A549 (cell line): ENCODE measurements at regions not wholly inside any gene's neighbourhood (a gene's known extent, or its start where the extent isn't known, plus 50 kb on each side); places are given as distances from the start of the nearest gene placed in this dataset.
A peak's percentile ranks its signal among the peaks of the same experiment; 100 is the strongest.

Experiments used
- ATAC-seq, 2 experiments: fragments of 200-7000 bp in 1 of 2; fragments of >200 bp in 1 of 2; cut with Nextera tagmentation in 1 of 2; cut with Tn5 transposase in 1 of 2; 3 replicates each; pipeline versions ENCODE4 v1.8.0 to v1.9.1; 2018 to 2020; ENCODE audit warnings: mild to moderate bottlenecking in 1 of 2, moderate library complexity in 1 of 2
- CTCF ChIA-PET: fragments of 300-600 bp; sonication (Branson Sonifier 250); formaldehyde crosslinking; extraction: SDS; loops from one replicate; lab custom pipeline; 2021; ENCODE audit warnings: antibody characterized with exemption, inconsistent platforms; lab: Yijun Ruan, JAX
- POLR2A ChIA-PET: fragments of 350-600 bp; formaldehyde crosslinking; extraction: SDS; loops from one replicate; lab custom pipeline; 2021; ENCODE audit warnings: antibody characterized with exemption, inconsistent platforms; lab: Yijun Ruan, JAX
- DNase-seq, 2 experiments: peaks; one replicate each; pipeline versions ENCODE4 v3.0.0 to v3.0.0-alpha.2; 2011 to 2016; ENCODE audit warnings: low read depth in 1 of 2, low spot score in 1 of 2
- FAIRE-seq: peaks from 2 replicates; lab custom pipeline; 2011; peaks lifted over from hg19 to GRCh38; lab: Jason Lieb, UNC
- H3K27ac ChIP-seq, 2 experiments: fragments of >200 bp; sonication (Bioruptor Twin); formaldehyde crosslinking; 3 replicates each; pipeline ENCODE4 v1.5.1; 2016 to 2017
- H3K4me1 ChIP-seq: fragments of >200 bp; sonication (Bioruptor Twin); formaldehyde crosslinking; 3 replicates; pipeline ENCODE4 v1.6.1; 2016
- H3K4me2 ChIP-seq: fragments of >200 bp; sonication (Bioruptor Twin); formaldehyde crosslinking; 3 replicates; pipeline ENCODE4 v1.6.1; 2016
- H3K4me3 ChIP-seq: fragments of >200 bp; sonication (Bioruptor Twin); formaldehyde crosslinking; 3 replicates; pipeline ENCODE4 v1.5.1; 2016
- H3K9me3 ChIP-seq: fragments of >200 bp; sonication (Bioruptor Twin); formaldehyde crosslinking; 3 replicates; pipeline ENCODE4 v1.6.1; 2016
- CBX2 ChIP-seq: fragments of 200-600 bp; sonication (generic); IDR thresholded peaks from 2 replicates; pipeline ENCODE4 v1.6.1; 2016; ENCODE audit warnings: low read depth, mild to moderate bottlenecking, borderline replicate concordance
- ELK1 ChIP-seq: fragments of 150-350 bp; IDR thresholded peaks from 2 replicates; pipeline ENCODE4 v1.6.1; 2014; ENCODE audit warnings: low read depth, mild to moderate bottlenecking, low read length
- ESRRA ChIP-seq: fragments of 150-350 bp; IDR thresholded peaks from 2 replicates; pipeline ENCODE4 v1.6.1; 2014; ENCODE audit warnings: mild to moderate bottlenecking, low read length, borderline replicate concordance
- FOSL2 ChIP-seq, 2 experiments: fragments of 450-650 bp in 1 of 2; fragments of >200 bp in 1 of 2; sonication (Bioruptor Twin) in 1 of 2; formaldehyde crosslinking; IDR thresholded peaks; 2 replicates each; pipeline versions ENCODE4 v1.5.0 to v1.6.1; 2016 to 2020; ENCODE audit warnings: mild to moderate bottlenecking in 1 of 2, moderate library complexity in 1 of 2
- GATA3 ChIP-seq: IDR thresholded peaks from 2 replicates; pipeline ENCODE4 v1.6.1; 2012; ENCODE audit warnings: borderline replicate concordance
- HES2 ChIP-seq: fragments of >200 bp; sonication (Bioruptor Twin); formaldehyde crosslinking; IDR thresholded peaks from 2 replicates; pipeline ENCODE4 v1.6.1; 2016
- MYC ChIP-seq: IDR thresholded peaks from 2 replicates; pipeline ENCODE4 v1.6.1; 2012; ENCODE audit warnings: mild to moderate bottlenecking, inconsistent platforms, low read length, improper control_type of control experiment, borderline replicate concordance
- NPAS2 ChIP-seq: fragments of 250-450 bp; sonication (Bioruptor Pico); IDR thresholded peaks from 2 replicates; pipeline ENCODE4 v1.8.0; 2022; ENCODE audit warnings: mild to moderate bottlenecking, moderate library complexity, borderline replicate concordance
- NR3C1 ChIP-seq: fragments of >200 bp; sonication (Bioruptor Twin); formaldehyde crosslinking; IDR thresholded peaks from 3 replicates; pipeline ENCODE4 v1.6.1; 2017
- POLR2AphosphoS2 ChIP-seq: conservative IDR thresholded peaks from 2 replicates; pipeline ENCODE4 v1.6.1; 2012; ENCODE audit warnings: low read length, improper control_type of control experiment, inconsistent platforms
- RCOR1 ChIP-seq: fragments of 150-350 bp; IDR thresholded peaks from 2 replicates; pipeline ENCODE4 v1.6.1; 2014; ENCODE audit warnings: antibody characterized with exemption, low read length, low read depth
- RNF2 ChIP-seq: fragments of 200-600 bp; sonication (generic); IDR thresholded peaks from 2 replicates; pipeline ENCODE4 v1.6.1; 2016; ENCODE audit warnings: low read depth, mild to moderate bottlenecking, antibody characterized with exemption, moderate library complexity, borderline replicate concordance
- ZFP36 ChIP-seq: fragments of 450-650 bp; IDR thresholded peaks from 2 replicates; pipeline ENCODE4 v1.6.1; 2014; ENCODE audit warnings: borderline replicate concordance; ENCODE audit not compliant: partially characterized antibody
- WGBS: methylation state at CpG from one replicate; pipeline ENCODE4 v1.1.6; 2017; ENCODE audit errors: missing lambda C conversion rate; 5-methylcytosine and 5-hydroxymethylcytosine counted together
- TF ChIP-seq, protein P1 (sequence below): IDR thresholded peaks from 2 replicates; pipeline ENCODE4 v1.6.1; 2012; ENCODE audit warnings: low read depth, borderline replicate concordance
- TF ChIP-seq, protein P2 (sequence below): IDR thresholded peaks from 2 replicates; pipeline ENCODE4 v1.6.1; 2012
- TF ChIP-seq, protein P3 (sequence below): IDR thresholded peaks from 2 replicates; pipeline ENCODE4 v1.6.1; 2012

- H3K9me3 ChIP-seq: no peaks in the 10 kb centered on the region
- no peak for DNase-seq
- FAIRE-seq: no peak
- no peak overlapping the region for H3K4me3 ChIP-seq
- no peak overlapping the region for H3K4me2 ChIP-seq
- H3K4me1 ChIP-seq: no peaks in the 10 kb centered on the region
- peak in 1 of 2 experiments; percentile 20; a peak in 1 of 6 replicates for ATAC-seq
- ChIA-PET POLR2A (no interaction called here), CTCF (interaction anchor here (1.8 kb wide), 1 partner anchor 141 kb away, joined by 7 read pairs; no protein-coding TSS in a partner anchor)
- H3K27ac ChIP-seq: no peak overlapping the region
- WGBS: 79% methylated on average over 5 of the region's 5 CpGs
- TF ChIP-seq CBX2: no peak
- TF ChIP-seq NR3C1: no peak
These were observed 147.8 kb downstream of the CYP26A1 start for GRCh38 chr10:93221521-93221920.

DNA sequence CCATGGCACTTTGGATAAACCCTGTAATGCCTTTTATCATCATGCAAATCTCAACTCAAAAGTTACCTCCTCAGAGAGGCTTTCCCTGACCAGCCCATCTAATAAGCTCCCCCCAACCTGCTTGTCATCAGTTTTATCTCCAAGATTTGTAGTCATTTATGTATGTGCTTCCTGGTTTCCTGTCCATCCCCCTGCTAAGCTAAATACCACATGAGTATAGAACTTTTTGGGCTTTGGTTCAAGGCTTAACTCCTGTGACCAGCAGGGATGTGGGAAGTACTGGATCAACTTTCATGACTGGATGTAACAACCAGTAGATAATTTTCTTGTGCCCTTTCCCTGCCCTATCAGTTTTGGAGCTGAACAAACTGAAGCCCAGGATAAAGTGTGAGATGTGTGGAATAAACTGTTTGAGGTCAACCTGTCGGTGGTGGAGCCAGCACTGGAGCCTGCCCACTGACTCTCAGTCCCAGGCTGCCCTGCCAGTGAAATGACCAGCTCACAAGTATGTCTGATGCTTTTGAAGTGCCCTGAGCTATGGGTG lies 148.6 kb downstream of the CYP26A1 start:
- ATAC-seq: no peak; a peak in 1 of 6 replicates
- no peak for FAIRE-seq
- POLR2A ChIA-PET: no interaction called here
- Histone ChIP-seq H3K27ac (no peak overlapping the region), H3K9me3 (no peaks in the 10 kb centered on the region), H3K4me2 (no peak overlapping the region), H3K4me1 (no peaks in the 10 kb centered on the region), H3K4me3 (no peak overlapping the region)
- CTCF ChIA-PET: interaction anchor here (0.9 to 2.5 kb wide), 4 partner anchors 10 to 142 kb away, joined by 3 to 7 read pairs (median 5); no protein-coding TSS in a partner anchor
- no peak for DNase-seq
- WGBS: 67% methylated on average over 1 of the region's 1 CpG
- TF ChIP-seq, protein P1, sequence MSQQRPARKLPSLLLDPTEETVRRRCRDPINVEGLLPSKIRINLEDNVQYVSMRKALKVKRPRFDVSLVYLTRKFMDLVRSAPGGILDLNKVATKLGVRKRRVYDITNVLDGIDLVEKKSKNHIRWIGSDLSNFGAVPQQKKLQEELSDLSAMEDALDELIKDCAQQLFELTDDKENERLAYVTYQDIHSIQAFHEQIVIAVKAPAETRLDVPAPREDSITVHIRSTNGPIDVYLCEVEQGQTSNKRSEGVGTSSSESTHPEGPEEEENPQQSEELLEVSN: no peak
- TF ChIP-seq POLR2AphosphoS2 (no peak), ESRRA (no peak), GATA3 (no peak), MYC (no peak), ZFP36 (no peak)
- TF ChIP-seq, protein P2, sequence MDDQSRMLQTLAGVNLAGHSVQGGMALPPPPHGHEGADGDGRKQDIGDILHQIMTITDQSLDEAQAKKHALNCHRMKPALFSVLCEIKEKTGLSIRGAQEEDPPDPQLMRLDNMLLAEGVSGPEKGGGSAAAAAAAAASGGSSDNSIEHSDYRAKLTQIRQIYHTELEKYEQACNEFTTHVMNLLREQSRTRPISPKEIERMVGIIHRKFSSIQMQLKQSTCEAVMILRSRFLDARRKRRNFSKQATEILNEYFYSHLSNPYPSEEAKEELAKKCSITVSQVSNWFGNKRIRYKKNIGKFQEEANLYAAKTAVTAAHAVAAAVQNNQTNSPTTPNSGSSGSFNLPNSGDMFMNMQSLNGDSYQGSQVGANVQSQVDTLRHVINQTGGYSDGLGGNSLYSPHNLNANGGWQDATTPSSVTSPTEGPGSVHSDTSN: no peak
- TF ChIP-seq, protein P3, sequence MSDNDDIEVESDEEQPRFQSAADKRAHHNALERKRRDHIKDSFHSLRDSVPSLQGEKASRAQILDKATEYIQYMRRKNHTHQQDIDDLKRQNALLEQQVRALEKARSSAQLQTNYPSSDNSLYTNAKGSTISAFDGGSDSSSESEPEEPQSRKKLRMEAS: no peak

DNA sequence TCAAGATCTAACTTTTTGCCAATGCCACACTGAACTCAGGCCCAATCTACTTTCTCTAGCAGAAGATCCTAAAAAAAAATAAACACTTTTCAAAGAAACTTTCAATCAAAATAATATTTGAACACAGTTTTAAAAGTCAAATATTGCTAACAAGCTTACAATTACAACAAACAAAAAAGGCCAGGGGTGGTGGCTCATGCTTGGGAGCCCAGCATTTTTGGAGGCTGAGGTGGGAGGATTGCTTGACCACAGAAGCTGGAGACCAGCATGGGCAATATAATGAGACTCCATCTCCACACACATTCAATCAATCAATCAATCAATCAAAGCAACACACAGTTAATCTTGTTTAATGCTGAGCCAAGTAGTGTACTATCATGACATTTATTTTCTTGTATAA lies 149.2 kb downstream of the CYP26A1 start:
- Histone ChIP-seq H3K4me2 (no peak overlapping the region), H3K4me1 (no peaks in the 10 kb centered on the region), H3K27ac (no peak overlapping the region), H3K9me3 (no peaks in the 10 kb centered on the region), H3K4me3 (no peak overlapping the region)
- CTCF ChIA-PET: interaction anchor here (0.9 to 2.5 kb wide), 4 partner anchors 10 to 50 kb away, joined by 3 to 7 read pairs (median 3); no protein-coding TSS in a partner anchor
- DNase-seq (no peak), ATAC-seq (no peak), FAIRE-seq (no peak)
- POLR2A ChIA-PET: interaction anchor here (0.6 kb wide), 1 partner anchor 235 kb away, joined by 3 read pairs; no protein-coding TSS in a partner anchor
- TF ChIP-seq ESRRA (no peak), GATA3 (no peak)

DNA sequence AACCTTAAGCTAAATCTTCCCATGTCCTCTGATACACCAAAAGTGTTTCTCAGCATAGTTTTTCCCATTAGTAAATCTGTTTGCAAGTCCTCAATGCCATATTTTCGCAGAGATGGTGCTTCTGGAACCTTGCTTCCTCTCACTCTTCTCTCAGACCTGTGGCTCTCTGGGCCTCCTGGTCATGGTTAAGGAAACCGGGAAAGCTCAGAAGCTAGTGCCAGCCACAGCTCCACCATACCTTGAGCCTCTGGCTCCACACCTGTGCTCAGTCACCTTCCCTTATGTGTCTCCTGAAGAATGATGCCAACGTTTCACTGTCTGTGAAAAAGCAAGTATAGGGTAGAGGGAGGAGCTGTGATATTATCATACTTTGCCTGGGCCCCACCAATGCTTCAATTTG lies 149.6 kb downstream of the CYP26A1 start:
- H3K4me1 ChIP-seq: no peaks in the 10 kb centered on the region
- DNase-seq (no peak), ATAC-seq (no peak), FAIRE-seq (no peak)
- POLR2A ChIA-PET: interaction anchor here (0.6 kb wide), 1 partner anchor 235 kb away, joined by 3 read pairs; no protein-coding TSS in a partner anchor
- no peak overlapping the region for H3K27ac ChIP-seq
- 67% methylated on average over 3 of the region's 3 CpGs for WGBS
- TF ChIP-seq NPAS2: no peak
- TF ChIP-seq RCOR1: no peak
- no peak for TF ChIP-seq ELK1
- no peak for TF ChIP-seq HES2
- no peak for TF ChIP-seq RNF2
- no peak for TF ChIP-seq FOSL2 (IDR thresholded peaks at IDR 0.05)
- TF ChIP-seq FOSL2 (CRISPR knock-in tag; IDR thresholded peaks at IDR 0.05): no peak
- no peaks in the 10 kb centered on the region for H3K9me3 ChIP-seq
- H3K4me3 ChIP-seq: no peak overlapping the region
- CTCF ChIA-PET: interaction anchor here (0.9 to 2.5 kb wide), 4 partner anchors 11 to 143 kb away, joined by 3 to 7 read pairs (median 4); no protein-coding TSS in a partner anchor
- no peak overlapping the region for H3K4me2 ChIP-seq
